ENCODE measurements at regions not wholly inside any gene's neighbourhood (a gene's known extent, or its start where the extent isn't known, plus 50 kb on each side); places are given as distances from the start of the nearest gene placed in this dataset.

DNA sequence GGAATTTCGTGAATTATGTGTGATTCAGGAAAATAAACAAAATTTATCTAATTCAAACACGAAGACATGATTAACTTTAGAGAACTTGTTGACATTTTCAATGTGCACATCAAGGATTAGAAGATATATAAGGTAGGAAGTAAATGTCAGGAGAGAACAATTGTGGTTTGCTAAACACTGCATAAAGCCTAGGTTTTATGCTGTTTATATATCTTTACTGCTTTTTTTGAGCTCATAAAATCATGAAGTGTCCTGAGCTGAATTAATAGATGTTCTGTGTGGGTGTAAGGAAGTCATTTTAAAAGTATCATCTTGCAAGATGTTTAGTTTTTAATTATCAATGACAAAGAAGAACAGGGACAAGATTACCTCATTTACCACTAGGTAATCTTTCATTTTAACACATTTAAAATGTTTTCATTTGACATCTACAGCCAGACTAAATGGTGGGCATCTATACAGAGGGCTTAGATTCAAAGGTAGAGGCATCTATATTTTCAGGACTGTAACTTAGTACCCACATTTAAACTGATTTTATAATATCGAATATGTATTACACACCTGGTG lies 382.8 kb downstream of the ADAMTS20 start:
- Histone ChIP-seq H3K36me3 (no peaks in the 10 kb centered on the region), H3K4me3 (replicated peaks in 1 of 3) (no peak overlapping the region), H3K4me1 (no peaks in the 10 kb centered on the region), H3K27ac (no peak overlapping the region), H3K9me3 (no peaks in the 10 kb centered on the region), H3K27me3 (no peaks in the 10 kb centered on the region)
- no peak for DNase-seq
- 74 to 80% methylated on average over 3 of the region's 3 CpGs for WGBS, 2 donors
- TF ChIP-seq, protein P1, sequence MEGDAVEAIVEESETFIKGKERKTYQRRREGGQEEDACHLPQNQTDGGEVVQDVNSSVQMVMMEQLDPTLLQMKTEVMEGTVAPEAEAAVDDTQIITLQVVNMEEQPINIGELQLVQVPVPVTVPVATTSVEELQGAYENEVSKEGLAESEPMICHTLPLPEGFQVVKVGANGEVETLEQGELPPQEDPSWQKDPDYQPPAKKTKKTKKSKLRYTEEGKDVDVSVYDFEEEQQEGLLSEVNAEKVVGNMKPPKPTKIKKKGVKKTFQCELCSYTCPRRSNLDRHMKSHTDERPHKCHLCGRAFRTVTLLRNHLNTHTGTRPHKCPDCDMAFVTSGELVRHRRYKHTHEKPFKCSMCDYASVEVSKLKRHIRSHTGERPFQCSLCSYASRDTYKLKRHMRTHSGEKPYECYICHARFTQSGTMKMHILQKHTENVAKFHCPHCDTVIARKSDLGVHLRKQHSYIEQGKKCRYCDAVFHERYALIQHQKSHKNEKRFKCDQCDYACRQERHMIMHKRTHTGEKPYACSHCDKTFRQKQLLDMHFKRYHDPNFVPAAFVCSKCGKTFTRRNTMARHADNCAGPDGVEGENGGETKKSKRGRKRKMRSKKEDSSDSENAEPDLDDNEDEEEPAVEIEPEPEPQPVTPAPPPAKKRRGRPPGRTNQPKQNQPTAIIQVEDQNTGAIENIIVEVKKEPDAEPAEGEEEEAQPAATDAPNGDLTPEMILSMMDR (IDR thresholded peaks at IDR 0.05), result no peak
- no peak for TF ChIP-seq POLR2A (IDR thresholded peaks at IDR 0.05)
- intact Hi-C loops (cut with DNase I), result no loop called here

DNA sequence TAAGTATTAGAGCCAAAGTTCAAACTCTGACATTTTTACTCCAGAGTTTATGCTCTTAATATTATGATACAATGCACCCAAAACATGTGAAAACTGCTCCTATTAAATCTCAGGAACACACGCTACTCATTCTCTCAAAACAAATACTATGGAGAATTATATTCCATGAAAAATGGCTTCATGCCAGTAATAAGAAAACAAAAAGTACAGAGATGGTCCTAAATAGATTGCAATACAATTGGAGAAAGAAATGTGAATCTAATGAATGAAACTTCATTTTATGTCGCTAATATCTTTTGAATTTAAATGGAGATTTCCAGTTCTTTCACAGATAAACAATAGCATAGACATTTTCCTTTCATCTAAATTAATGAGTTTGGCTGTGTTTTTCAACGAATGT lies 384.3 kb downstream of the ADAMTS20 start:
- 72 to 75% methylated on average over 3 of the region's 3 CpGs for WGBS, 2 donors
- H3K27me3 ChIP-seq, result no peaks in the 10 kb centered on the region
- DNase-seq, result no peak
- intact Hi-C loops (cut with DNase I), result no loop called here
- H3K36me3 ChIP-seq, result no peaks in the 10 kb centered on the region
- no peak overlapping the region for H3K27ac ChIP-seq
- TF ChIP-seq, protein P1 (IDR thresholded peaks at IDR 0.05), result no peak
- TF ChIP-seq POLR2A (IDR thresholded peaks at IDR 0.05), result no peak
- no peaks in the 10 kb centered on the region for H3K4me1 ChIP-seq
- H3K4me3 ChIP-seq (replicated peaks in 1 of 3), result no peak overlapping the region
- H3K9me3 ChIP-seq, result no peaks in the 10 kb centered on the region

DNA sequence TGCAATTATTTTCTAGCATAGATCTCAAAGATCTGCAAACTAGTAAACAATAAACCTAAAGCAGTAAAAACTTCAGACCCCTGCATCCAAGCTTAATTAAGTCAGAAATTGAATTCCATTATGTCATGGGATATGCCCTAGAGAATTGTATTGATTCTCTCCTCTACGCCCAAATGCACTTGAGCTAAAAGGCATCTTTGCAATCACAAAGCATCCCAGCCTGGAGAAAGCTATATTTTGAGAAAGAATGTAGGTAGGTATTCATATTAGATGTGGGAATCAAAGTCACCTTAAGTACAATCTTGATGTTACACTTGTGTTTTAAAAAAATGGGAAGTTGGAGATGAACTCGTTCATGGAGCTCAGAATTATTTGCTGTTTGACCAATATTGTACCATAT lies 386.7 kb downstream of the ADAMTS20 start:
- H3K4me3 ChIP-seq (replicated peaks in 1 of 3), result no peak overlapping the region
- no peak overlapping the region for H3K27ac ChIP-seq
- no peak for DNase-seq
- 87 to 92% methylated on average over 2 of the region's 2 CpGs for WGBS, 2 donors
- no peak for TF ChIP-seq POLR2A (IDR thresholded peaks at IDR 0.05)
- TF ChIP-seq, protein P1 (IDR thresholded peaks at IDR 0.05), result no peak
- H3K27me3 ChIP-seq, result no peaks in the 10 kb centered on the region
- no peaks in the 10 kb centered on the region for H3K36me3 ChIP-seq
- intact Hi-C loops (cut with DNase I), result no loop called here
- no peaks in the 10 kb centered on the region for H3K9me3 ChIP-seq
- no peaks in the 10 kb centered on the region for H3K4me1 ChIP-seq

DNA sequence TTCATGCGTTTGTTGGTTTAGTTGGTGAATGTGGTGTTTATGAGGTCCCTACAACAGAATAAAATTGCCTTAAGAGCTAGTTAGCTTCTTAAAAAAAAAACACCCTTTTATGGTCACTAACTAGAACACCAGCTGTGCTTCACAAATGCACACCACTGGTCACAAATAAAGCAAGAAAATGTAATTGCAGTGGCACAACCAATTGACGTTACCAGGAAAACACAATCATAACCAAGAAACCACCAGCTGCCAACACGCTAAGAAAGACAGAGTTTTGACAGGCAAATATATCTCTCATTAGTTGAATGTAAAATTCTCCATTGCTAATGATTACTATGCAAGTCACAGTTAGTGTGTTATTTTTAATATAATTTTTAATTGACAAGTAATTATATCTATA lies 389.9 kb downstream of the ADAMTS20 start:
- Histone ChIP-seq H3K4me1 (no peaks in the 10 kb centered on the region), H3K27me3 (no peaks in the 10 kb centered on the region), H3K4me3 (replicated peaks in 1 of 3) (no peak overlapping the region), H3K27ac (no peak overlapping the region), H3K9me3 (no peaks in the 10 kb centered on the region), H3K36me3 (no peaks in the 10 kb centered on the region)
- TF ChIP-seq, protein P1 (IDR thresholded peaks at IDR 0.05), result no peak
- no peak for TF ChIP-seq POLR2A (IDR thresholded peaks at IDR 0.05)
- intact Hi-C loops (cut with DNase I), result no loop called here
- no peak for DNase-seq
- WGBS, 2 donors, result 92 to 95% methylated on average over 3 of the region's 3 CpGs

DNA sequence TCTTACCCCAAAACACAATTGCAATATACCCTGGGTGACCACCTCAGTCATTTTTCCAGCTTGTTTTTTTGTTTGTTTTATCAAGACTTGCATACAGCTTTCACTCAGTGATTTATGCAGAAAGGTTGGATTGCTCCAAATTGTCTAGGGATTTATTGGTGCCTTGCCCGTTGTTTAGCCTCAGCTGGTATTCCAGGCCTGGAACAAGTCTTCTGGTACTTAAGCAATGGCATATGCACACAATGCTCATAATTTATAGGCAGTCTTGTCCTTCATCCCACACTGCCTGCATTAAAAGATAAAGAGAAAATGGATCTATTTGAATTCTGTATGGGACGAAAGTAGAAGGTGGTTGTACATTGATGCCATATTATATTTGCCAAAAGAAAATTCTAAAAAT lies 392.5 kb downstream of the ADAMTS20 start:
- H3K36me3 ChIP-seq, result no peaks in the 10 kb centered on the region
- TF ChIP-seq, protein P1 (IDR thresholded peaks at IDR 0.05), result no peak
- no peak for TF ChIP-seq POLR2A (IDR thresholded peaks at IDR 0.05)
- H3K27me3 ChIP-seq, result no peaks in the 10 kb centered on the region
- no peak overlapping the region for H3K4me3 ChIP-seq (replicated peaks in 1 of 3)
- no peak overlapping the region for H3K27ac ChIP-seq
- H3K9me3 ChIP-seq, result no peaks in the 10 kb centered on the region
- intact Hi-C loops (cut with DNase I), result no loop called here
- DNase-seq, result no peak
- H3K4me1 ChIP-seq, result no peaks in the 10 kb centered on the region
- WGBS, 2 donors, result 80 to 92% methylated on average over 2 of the region's 2 CpGs
